ENCODE measurements at regions not wholly inside any gene's neighbourhood (a gene's known extent, or its start where the extent isn't known, plus 50 kb on each side); places are given as distances from the start of the nearest gene placed in this dataset.
"Not testable (repeated sequence)": the region's sequence is repeated elsewhere in the genome, so short reads cannot be mapped to it uniquely, and the experiment has no call there.

DNA sequence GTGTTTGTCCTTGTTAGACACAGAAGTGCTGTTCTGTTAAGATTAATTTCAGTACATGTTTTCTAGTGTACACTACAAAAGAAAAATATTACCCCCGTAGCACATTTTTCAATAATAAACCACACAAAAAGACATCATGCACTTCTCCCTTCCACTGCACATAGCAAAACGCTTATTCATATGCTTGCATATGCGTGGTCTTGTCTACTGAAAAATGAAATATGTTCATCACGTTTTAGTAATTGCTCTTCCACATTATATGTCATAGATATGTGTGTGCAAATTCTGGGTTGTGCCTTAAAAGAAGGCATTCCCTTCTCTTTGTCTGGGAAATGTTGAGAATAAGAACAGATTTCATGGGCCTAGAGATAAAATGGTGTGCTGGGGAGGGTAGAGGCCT lies 353.9 kb downstream of the NSUN3 start:
- DNase-seq: no peak

DNA sequence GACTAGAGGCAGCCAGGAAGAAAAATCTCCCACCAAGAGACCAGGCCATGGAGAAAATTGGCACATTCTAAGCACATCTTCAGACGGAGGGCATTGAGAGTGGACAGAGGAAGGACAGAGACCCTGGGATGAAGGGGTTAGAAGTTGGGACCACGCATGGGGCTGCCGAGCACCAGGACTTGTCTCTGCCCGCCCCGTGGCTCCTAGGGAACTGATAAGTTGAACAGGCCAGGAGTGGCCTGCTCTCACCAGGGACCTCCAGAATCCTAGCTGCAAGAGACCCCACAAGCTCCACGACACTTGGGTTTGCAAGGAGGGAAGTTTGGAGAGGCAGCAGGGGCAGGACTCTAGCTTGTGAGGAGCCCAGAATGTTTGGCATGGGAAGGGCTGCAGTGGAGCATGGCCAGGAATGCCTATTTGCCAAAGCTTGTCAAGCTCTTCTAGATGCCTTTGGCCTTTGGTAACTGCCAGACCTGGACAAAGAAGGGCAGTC lies 355.1 kb downstream of the NSUN3 start:
- no peak for DNase-seq

DNA sequence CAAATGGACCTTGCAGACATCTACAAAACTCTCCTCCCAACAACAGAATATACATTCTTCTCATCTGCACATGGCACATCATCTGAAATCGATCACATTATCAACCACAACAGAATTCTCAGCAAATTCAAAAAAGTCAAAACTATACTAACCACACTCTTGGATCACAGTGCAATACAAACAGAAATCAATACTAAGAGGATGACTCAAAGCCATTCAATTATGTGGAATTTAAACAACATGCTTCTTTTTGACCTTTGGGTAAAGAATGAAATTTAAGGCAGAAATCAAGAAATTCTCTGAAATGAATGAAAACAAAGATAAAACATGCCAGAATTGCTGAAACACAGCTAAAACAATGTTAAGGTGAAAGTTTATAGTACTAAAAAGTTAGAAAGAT lies 358.1 kb downstream of the NSUN3 start:
- no peak for DNase-seq

DNA sequence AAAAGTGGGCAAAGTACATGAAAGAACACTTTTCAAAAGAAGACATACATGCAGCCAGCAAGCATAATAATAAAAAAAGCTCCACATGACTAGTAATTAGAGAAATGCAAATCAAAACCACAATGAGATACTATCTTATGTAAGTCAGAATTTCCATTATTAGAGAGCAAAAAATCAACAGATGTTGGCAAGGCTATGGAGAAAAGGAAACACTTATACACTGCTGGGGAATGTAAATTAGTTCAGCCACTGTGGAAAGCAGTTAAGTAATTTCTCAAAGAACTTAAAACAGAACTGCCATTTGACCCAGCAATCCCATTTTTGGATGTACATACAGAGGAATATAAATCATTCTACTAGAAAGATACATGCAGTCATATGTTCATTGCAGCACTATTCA lies 360.7 kb downstream of the NSUN3 start:
- DNase-seq: no peak

DNA sequence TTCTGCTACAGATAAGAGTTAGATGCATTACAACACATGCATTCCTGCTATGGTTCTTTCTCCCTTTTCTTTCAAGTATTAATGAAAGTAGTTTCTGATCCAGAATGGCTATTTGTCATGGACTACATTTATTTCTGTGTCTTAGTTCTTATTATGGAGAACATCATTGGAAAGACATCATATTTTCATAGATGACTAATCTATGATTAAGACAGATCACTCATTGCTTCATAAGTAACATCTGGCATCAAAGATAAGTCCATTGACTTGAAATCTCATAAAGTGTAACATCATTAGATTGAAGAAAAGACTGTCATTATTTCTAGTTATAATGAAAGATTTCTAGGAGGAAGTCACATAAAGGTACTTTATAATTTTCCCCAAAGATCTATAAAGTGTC lies 366.7 kb downstream of the NSUN3 start:
- DNase-seq: no peak

DNA sequence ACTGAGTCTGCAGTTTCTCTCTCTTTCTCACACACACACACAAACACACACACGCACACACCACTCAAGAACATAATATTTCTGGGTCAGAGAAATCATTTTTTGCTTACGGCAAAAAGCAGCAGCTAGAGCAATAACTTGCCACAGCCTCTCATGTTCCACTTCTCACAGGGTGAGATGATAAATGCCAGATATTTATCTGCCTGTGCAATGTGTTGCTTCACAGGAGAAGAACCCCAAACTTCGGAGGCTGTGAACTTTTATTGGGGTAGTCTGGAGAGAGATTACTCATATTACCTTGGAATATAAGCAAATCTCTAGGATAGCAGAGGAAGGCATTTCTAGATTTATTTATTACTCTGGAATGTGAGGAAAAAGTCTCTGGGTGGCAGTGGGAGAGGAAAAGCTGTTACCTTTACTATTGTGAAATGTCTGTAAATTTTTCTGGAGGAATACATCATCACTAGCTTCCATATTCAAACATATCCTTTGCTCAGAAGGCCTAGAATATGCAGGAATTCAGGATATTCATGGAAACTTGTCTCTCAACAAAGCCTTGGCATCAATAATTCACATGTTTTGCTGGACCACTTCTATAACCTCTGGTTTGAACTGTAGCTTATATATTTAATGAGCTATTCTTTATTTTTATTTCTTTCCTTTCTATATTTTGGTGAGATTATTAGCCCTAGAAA lies 369.2 kb downstream of the NSUN3 start:
- DNase-seq: no peak

DNA sequence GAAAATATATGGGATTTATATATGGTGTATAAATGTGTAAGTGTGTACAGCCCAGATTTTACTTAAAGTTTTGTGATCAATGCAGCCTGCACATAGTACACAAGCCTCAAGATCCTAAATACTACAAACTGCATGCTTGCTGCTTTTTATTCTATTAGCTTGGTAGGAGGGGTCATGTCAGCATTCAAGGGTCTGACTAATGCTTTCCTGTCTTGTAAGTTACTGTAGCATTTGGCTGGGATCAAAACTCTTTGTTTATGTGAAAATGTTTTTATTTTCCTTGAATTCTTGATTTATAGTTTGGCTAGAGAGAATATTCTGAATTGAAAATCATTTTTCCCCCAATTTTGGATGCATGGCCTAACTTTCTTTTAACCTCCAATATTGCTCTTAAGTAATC lies 370.9 kb downstream of the NSUN3 start:
- no peak for DNase-seq

DNA sequence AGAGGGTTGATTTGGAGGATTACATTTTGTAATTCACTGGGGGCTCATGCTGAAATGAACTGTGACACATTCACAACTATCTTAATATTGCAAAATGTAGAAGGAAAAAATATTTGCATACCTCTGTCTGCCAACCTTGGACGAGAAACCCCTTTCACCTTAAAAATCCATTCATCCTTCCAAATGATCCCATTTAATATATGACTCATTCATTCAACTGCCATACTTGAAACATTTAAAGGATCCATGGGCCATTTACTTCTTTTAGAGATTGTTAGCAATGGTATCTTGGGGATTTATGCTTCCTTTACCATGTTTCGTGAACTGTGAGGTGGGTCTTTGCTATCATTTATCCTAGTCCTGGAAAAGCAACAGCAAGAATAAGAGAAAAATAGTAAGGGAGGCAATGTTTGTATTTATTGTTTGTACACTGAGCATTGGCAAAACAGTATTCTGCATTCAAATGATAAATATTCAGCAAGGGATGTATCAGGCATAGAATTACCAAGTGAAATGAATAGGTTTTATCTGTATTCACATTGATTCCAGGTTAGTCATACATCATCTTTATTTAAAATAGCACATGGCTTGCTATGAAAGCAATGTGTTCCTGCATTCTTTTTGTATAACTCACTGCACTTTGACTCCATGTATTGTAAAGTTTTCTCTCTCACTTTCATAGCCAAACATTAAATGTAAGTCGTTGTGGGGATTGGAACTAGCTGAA lies 378.1 kb downstream of the NSUN3 start:
- DNase-seq: no peak

DNA sequence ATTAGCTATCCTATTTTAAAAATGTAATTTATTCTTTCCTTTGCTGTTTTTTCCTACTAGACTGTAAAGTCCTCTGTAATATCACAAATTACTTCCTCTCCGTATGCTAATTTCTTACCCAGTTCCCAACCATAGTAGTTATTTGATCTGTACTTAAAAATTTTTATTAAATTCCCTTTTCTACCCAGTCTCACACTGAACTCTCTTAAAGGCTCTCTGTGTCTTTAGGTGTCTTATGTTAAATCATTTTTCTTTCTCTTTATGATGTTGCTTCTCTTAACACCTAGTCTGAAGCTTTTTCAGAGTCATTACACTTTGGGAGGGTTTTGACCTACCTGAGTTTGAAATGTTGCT lies 378.6 kb downstream of the NSUN3 start:
- DNase-seq: no peak

DNA sequence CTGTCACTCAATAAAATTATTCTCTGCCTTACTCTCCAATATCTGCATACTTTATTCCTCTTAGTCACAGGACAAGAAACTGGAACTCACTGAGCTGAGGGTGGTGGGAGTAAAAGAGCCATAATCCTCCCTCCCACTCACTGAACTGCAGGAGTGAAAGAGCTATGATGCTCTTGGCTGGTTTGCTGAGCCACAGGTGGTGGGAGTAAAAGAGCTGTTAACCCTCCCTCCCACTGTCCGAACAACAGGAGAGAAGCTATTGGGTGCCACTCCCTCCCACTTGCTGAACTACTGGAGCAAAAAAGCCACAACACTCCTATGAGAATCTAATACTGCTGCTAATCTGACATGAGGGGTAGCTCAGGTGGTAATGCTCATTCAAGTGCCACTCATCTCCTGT lies 391.0 kb downstream of the NSUN3 start:
- no peak for DNase-seq

DNA sequence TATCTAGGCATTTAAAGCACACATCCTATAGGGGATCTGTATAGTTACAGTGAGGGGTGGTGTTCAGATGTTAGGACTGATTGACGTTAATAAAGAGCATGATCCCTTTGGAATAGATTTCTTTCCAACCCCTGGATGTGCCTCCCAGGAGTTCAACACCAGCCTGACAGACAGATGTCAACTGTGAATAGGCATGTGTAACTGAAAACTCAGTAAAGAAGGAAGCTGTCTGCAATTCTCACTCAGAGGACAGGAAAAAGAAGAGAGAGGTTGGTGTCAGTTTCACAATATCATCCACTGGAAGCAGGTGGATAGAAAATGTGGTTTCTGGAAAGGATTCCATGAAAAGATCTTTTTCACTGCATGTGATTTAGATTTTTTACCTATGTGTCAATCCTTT lies 396.3 kb downstream of the NSUN3 start:
- DNase-seq: no peak

DNA sequence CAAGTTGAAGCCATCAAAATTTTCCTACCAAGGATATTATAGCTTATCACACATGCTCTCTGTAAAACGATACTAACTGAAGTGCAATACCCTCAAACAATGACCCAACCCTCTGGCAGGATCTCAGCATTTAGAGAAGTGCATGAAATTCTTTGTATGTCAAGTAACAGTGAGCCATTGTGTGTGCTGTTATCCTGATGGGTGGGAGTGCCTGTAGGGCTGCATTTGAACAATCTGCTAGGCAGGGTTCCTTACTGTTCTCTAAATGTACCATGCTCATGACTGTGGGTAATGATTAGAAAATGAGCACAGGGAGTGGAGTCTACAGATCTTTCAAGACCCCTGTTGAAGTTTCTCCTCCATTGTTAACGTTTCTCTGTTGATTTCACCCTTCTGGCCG lies 398.1 kb downstream of the NSUN3 start:
- DNase-seq: no peak

DNA sequence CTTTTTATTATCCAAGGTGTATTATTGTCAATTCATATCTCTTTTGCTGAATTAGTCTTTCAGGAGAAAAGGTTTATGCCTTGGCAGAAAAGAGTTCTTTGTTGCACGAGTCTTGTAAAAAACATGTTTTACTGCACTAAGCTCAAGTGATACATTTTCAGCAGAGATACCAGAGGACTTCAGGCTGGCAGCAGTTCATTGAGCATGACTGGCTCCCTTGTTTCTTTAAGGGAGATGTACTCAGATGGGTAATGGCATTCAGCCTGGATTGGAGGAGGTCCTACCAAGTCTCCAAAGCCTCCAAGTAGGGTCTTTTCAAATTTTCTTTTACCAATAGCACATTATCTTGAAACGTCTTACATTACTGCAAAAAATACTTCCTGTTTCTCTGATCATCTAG lies 400.1 kb downstream of the NSUN3 start:
- no peak for DNase-seq

DNA sequence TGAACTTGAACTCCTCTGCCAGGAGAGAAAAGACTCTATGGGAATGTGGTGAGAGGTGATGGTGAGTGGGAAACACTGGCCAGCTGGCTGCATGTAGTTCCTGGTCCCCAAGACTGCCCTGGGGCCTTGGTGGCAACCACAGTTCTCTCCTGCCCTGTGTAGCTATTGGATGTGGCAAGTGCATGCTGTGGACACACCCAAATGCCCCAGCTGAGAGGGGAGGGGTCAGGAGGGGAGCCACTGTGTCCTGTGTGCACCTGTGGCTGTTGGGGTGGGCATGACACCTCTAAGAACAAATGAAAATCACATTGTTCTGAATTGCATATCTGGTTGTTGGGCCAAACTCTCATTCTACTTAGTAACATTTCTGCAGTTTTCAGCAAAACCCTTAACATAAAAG lies 409.6 kb downstream of the NSUN3 start:
- no peak for DNase-seq

DNA sequence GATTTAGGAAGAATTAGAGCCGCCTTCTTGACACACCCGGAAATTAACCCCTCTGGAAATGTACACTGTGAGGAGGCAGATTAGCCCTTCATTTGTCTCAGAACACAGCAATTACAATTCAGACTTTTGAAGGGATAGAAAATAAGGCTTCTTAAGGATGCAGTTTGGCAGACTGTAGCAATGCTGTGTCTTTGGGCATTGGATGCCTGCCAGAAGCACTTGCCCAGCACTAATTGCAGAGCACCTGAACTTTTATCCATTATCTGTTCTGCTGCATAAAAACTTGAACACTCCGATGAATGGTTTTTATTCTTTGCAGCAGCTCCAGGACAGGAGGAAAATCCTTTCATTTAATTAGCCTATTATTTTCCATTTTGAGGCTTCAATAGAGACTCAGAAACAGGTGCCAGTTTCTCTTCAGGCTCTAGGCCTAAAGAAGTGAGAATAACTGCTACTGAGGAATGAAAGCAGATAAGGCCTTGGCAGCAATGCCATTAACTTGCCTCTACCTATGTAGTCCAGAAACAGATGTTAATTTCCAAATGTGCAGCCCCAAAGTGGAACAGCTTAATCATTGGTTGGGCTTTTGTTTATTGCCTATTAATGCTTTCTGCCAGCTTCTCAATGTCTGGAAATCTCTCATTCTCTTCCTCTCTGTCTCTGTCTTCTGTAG lies 418.5 kb downstream of the NSUN3 start:
- DNase-seq: no peak

DNA sequence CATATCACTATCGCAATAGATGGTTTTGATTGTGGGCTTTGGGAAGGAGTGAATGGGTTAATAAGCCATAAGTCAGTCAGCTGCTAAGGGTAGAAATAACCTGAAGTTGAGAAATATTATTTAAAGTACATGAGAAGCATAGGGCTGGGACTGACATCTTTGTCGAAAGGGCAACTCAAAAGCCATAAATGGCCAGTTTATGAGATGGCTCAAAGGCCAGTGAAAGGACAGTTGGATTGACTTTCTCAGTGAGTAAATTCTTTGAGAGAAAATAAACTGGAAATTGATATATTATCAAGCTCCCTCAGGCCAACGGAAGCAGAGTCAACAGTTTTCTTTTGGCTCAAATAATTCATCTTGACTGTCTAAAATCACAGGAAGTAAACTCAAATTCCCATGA lies 419.8 kb downstream of the NSUN3 start:
- no peak for DNase-seq

DNA sequence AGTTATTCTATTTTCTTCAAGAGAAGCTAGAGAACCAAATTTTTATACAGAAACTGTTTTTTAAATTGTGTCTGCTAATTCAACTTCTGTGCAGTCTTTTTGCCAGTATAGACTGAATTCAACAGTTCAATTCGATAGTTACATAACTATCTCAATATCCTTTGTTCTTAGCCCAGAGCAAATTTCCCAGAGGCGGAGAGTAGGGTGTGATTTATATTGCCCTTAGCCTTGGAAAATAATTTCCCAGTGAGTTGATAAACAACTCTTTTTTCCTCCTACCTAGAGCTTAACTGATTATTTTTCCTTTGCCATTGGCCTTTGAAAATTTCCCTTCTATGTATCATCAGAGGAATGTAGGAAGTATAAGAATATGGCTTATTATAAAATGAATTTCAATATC lies 420.5 kb downstream of the NSUN3 start:
- no peak for DNase-seq

DNA sequence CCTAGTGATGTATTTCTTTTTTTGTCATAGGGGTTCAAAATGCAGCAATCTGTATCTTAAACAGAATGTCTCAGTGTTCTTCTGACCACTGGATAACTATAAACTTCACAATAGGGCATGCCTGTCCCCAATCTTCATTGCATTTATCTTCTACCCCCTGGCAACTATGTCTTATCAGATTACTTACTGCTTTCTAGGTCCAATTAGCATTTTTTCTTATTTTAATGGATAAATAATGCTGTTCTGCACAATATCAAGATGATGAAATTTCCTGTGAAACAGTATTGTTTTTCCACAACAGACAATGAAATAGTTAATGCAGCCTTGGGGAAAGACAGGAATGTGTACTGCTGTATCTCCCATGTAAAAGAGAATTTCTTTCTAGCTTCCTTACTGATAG lies 432.1 kb downstream of the NSUN3 start:
- DNase-seq: no peak

DNA sequence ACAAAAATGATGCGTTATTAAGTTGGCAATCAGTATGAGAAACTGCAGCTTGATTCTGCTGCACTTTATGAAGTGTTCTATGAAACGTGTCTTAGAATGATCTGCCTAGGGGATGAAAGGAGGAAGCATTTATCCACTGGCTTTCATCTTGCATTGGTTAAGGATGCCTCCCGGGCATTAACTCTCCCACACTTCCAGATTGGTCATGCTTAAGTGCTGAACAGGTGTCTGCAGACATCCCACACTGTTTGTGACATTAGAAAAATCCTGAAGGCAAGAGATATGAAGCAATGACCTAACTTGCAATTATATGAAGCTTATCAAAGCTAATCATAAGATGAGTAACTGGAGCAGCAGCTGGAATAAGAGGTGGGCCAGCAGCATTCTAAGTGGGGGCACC lies 437.3 kb downstream of the NSUN3 start:
- DNase-seq: no peak

DNA sequence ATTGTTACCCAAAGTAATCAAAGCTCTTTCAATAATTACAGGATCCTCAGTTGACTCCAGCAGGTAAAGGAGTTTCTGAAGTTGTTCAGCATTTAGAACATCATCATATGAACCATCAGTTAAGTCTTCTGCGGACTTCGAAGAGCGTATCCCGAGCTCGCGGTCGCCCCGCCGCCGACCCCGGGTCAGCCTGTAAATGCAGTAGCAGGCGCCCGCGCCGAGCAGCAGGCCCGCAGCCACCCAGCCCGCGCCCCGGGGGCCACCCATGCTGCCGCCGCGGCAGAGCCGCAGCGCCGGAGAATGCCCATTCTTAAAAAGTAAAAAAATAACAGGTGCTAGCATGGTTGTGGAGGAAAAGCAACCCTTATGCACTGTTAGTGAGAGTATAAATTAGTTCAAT lies 444.5 kb downstream of the NSUN3 start:
- DNase-seq: not testable (repeated sequence)

DNA sequence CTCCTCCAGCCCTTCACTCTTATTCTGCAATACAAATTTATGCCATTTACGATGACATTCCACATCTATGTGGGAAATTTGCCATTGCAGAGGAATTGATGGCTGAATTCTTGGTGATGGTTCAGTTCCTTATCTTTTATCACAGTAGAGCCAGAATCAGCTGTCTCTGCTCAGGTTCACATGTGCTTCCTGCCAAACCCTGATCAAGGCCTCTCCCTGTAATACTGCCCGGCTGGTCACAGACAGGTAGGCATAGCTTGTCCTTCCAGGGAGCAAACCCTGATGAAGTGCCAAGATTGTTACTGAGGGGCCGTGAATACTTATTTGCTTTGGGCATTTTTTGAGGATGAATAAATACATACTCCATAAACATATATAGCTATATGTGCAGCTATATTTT lies 450.0 kb downstream of the NSUN3 start:
- DNase-seq: no peak

DNA sequence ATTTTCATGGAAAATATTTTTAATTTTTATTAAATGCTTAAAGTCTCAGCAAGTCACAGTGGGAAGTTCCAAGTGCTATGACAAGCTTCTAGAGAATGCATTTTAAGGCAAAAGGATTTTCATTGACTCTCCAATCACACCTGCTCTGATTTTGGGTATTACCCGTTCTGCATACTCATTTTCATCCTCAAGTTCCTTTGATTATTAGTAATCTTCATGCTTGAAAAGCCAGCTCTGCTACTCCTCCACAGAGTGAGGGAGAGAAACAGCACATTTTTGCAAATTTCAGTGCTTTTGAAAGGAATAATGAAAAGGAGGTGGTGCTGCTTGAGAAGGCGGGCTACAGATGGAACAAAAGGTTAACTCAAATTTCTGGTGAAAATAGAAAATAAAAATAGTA lies 450.7 kb downstream of the NSUN3 start:
- no peak for DNase-seq

DNA sequence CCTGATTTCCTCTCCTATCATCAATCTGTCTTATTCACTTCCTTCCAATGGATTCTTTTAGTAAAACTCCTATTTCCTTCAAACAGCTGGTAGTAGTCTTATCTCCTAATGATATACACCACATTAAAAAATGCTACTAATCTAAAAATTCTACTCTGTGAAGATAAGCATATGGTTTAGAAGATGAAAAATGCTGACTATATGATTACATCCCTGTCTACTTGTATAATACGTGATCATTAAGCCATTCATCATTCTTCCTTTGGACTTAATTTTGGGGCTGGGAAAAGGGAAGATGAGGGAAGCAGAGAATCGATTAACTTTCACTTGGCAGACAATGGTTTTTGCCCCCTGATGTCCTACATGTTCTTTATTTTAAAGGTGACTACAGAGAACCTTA lies 453.1 kb downstream of the NSUN3 start:
- DNase-seq: no peak

DNA sequence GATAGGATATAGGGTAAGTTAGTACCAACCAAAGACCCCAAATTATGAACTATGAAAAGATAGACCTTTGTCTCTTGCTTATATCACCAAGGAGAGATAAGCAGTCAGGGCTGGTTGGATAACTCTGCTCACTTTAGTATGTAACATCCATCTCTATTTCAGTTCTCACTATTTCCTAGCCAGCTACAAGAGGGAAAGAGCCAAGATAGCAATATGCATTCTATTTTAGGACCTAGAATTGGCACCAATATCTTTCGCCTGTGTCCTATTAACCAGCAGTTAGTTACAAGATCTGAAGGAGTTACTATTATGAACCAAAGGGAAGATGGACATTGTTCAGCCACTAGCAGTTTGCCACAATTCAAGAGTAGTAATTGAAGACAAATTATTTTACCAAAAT lies 457.5 kb downstream of the NSUN3 start:
- no peak for DNase-seq

Data from stimulated activated CD4-positive, alpha-beta T cell treated with anti-CD3 and anti-CD28 coated beads, Interleukin-1b, Interleukin-23, amount 100 ng/mL, for 48 hours (primary cell).